GM23338 (cell line): ENCODE measurements at regions not wholly inside any gene's neighbourhood (a gene's known extent, or its start where the extent isn't known, plus 50 kb on each side); places are given as distances from the start of the nearest gene placed in this dataset.

Experiments
- ATAC-seq: fragments of 200-7000 bp; cut with Tn5 transposase; 3 replicates; pipeline ENCODE4 v1.9.1; 2020
- DNase-seq: peaks from one replicate; pipeline ENCODE4 v3.0.0-alpha.2; 2015; ENCODE audit warnings: low spot score
- H2AFZ ChIP-seq: fragments of 200-600 bp; sonication (generic); 2 replicates; pipeline ENCODE4 v1.8.0; 2016; ENCODE audit warnings: antibody characterized with exemption, mild to moderate bottlenecking, moderate library complexity
- H3F3A ChIP-seq: fragments of 200-600 bp; sonication (generic); replicated peaks from 2 replicates; pipeline ENCODE4 v1.8.0; 2017; ENCODE audit warnings: antibody characterized with exemption, mixed run types, low read depth
- H3K27ac ChIP-seq: fragments of 200-600 bp; sonication (generic); 2 replicates; pipeline ENCODE4 v1.6.1; 2016; ENCODE audit warnings: low read depth
- H3K27me3 ChIP-seq: fragments of 200-600 bp; sonication (generic); 2 replicates; pipeline ENCODE4 v1.8.0; 2016; ENCODE audit warnings: mild to moderate bottlenecking, mixed run types, moderate library complexity; ENCODE audit not compliant: insufficient read depth
- H3K36me3 ChIP-seq: fragments of 200-600 bp; sonication (generic); 2 replicates; pipeline ENCODE4 v1.8.0; 2016; ENCODE audit warnings: mild to moderate bottlenecking; ENCODE audit not compliant: insufficient read depth
- H3K4me1 ChIP-seq: fragments of 200-600 bp; sonication (generic); 2 replicates; pipeline ENCODE4 v1.8.0; 2016; ENCODE audit warnings: mild to moderate bottlenecking, moderate library complexity; ENCODE audit not compliant: insufficient read depth
- H3K4me2 ChIP-seq: fragments of 200-600 bp; sonication (generic); 2 replicates; pipeline ENCODE4 v1.7.1; 2017; ENCODE audit warnings: mixed run types
- H3K4me3 ChIP-seq: fragments of 200-600 bp; sonication (generic); 2 replicates; pipeline ENCODE4 v1.6.1; 2016; ENCODE audit warnings: mixed run types
- H3K79me2 ChIP-seq: fragments of 200-600 bp; sonication (generic); replicated peaks from 2 replicates; pipeline ENCODE4 v1.8.0; 2017; ENCODE audit warnings: mild to moderate bottlenecking; ENCODE audit not compliant: insufficient read depth
- H3K9me2 ChIP-seq: fragments of 200-600 bp; sonication (generic); 2 replicates; pipeline ENCODE4 v1.8.0; 2017; ENCODE audit not compliant: insufficient read depth
- H4K20me1 ChIP-seq: fragments of 200-600 bp; sonication (generic); replicated peaks from 2 replicates; pipeline ENCODE4 v1.8.0; 2017; ENCODE audit warnings: mild to moderate bottlenecking; ENCODE audit not compliant: insufficient read depth
- H3K27ac Mint-ChIP-seq: 2 replicates; pipeline ENCODE4 v1.8.0; 2020; ENCODE audit warnings: inconsistent platforms, mild to moderate bottlenecking, moderate library complexity, mixed read lengths
- H3K27me3 Mint-ChIP-seq: 3 replicates; pipeline ENCODE4 v1.8.0; 2022; ENCODE audit warnings: low read depth, mild to moderate bottlenecking, moderate library complexity, mixed read lengths, inconsistent platforms; ENCODE audit not compliant: insufficient read depth, poor library complexity
- H3K36me3 Mint-ChIP-seq: 3 replicates; pipeline ENCODE4 v1.8.0; 2021; ENCODE audit warnings: low read depth, mild to moderate bottlenecking, inconsistent platforms, moderate library complexity, mixed read lengths
- H3K4me1 Mint-ChIP-seq: 3 replicates; pipeline ENCODE4 v1.8.0; 2020; ENCODE audit warnings: mild to moderate bottlenecking, inconsistent platforms, mixed read lengths
- H3K4me3 Mint-ChIP-seq: 3 replicates; pipeline ENCODE4 v1.8.0; 2021; ENCODE audit warnings: moderate library complexity, mild to moderate bottlenecking, inconsistent platforms, mixed read lengths
- H3K9me3 Mint-ChIP-seq: 3 replicates; pipeline ENCODE4 v1.8.0; 2020; ENCODE audit warnings: moderate library complexity, mild to moderate bottlenecking, inconsistent platforms, mixed read lengths
- CREB1 ChIP-seq: fragments of 250-450 bp; sonication (Bioruptor Pico); IDR thresholded peaks from 2 replicates; pipeline ENCODE4 v1.5.0; 2020; ENCODE audit warnings: low read depth, mild to moderate bottlenecking, moderate library complexity
- CTCF ChIP-seq, 2 experiments: fragments of 200-600 bp in 1 of 2; sonication (generic) in 1 of 2; conservative IDR thresholded peaks; 2 replicates each; pipeline versions ENCODE4 v1.5.1 to v1.6.1; 2016 to 2017; ENCODE audit warnings: antibody characterized with exemption in 2 of 2, low read depth in 2 of 2, mild to moderate bottlenecking in 2 of 2, moderate library complexity in 1 of 2
- ETS1 ChIP-seq: IDR thresholded peaks from 2 replicates; pipeline ENCODE4 v1.6.1; 2016; ENCODE audit warnings: antibody characterized with exemption
- EZH2 ChIP-seq: fragments of 200-600 bp; sonication (generic); IDR thresholded peaks from one replicate; pipeline ENCODE4 v1.8.0; 2017; ENCODE audit warnings: antibody characterized with exemption, mild to moderate bottlenecking, low read depth; ENCODE audit not compliant: unreplicated experiment
- POLR2AphosphoS5 ChIP-seq: IDR thresholded peaks from 2 replicates; pipeline ENCODE4 v1.6.1; 2016; ENCODE audit warnings: antibody characterized with exemption, low read depth
- REST ChIP-seq: IDR thresholded peaks from one replicate; pipeline ENCODE4 v1.6.1; 2018; ENCODE audit warnings: antibody characterized with exemption; ENCODE audit not compliant: unreplicated experiment
- ZNF114 ChIP-seq: fragments of 250-450 bp; sonication (Bioruptor Pico); IDR thresholded peaks from 2 replicates; pipeline ENCODE4 v1.5.0; 2020; ENCODE audit warnings: mild to moderate bottlenecking, moderate library complexity
- ZNF331 ChIP-seq: fragments of 250-450 bp; sonication (Bioruptor Pico); IDR thresholded peaks from 2 replicates; pipeline ENCODE4 v1.5.0; 2020; ENCODE audit warnings: low read depth, mild to moderate bottlenecking, moderate library complexity
- ZNF462 ChIP-seq: fragments of 250-450 bp; sonication (Bioruptor Pico); IDR thresholded peaks from 2 replicates; pipeline ENCODE4 v1.5.0; 2020; ENCODE audit warnings: mild to moderate bottlenecking, moderate library complexity

- TF ChIP-seq REST (no peak), CREB1 (CRISPR knock-in tag) (no peak), EZH2 (no peak), CTCF (conservative IDR thresholded peaks at IDR 0.05; ENCODE audit: low read depth in 2 of 2) (no peak)
Observed at GRCh38 chr2:180655393-180655792, 325.0 kb upstream of the UBE2E3 start (continued).

- H3K27ac Mint-ChIP-seq, result no peak overlapping the region
- H3K36me3 Mint-ChIP-seq, result no peaks in the 10 kb centered on the region
- H3K4me2 ChIP-seq, result no peak overlapping the region
- H3K27me3 Mint-ChIP-seq, result peaks cover 2% of the 10 kb centered on the region
- no peaks in the 10 kb centered on the region for H3K79me2 ChIP-seq
- no peaks in the 10 kb centered on the region for H3K9me2 ChIP-seq
- H3K36me3 ChIP-seq, result no peaks in the 10 kb centered on the region
- no peaks in the 10 kb centered on the region for H3K9me3 Mint-ChIP-seq
- H3K4me1 ChIP-seq, result peaks cover 6% of the 10 kb centered on the region
- DNase-seq, result no peak
- no peak overlapping the region for H2AFZ ChIP-seq
- peaks cover 11% of the 10 kb centered on the region; the same call in 2 of the 3 replicates for H3K4me1 Mint-ChIP-seq
- no peaks in the 10 kb centered on the region for H4K20me1 ChIP-seq
- no peak overlapping the region for H3K4me3 Mint-ChIP-seq
- no peak overlapping the region for H3K4me3 ChIP-seq
- H3K27me3 ChIP-seq, result no peaks in the 10 kb centered on the region
- no peak overlapping the region for H3K27ac ChIP-seq
- no peaks in the 10 kb centered on the region for H3F3A ChIP-seq
- ATAC-seq, result no peak
- TF ChIP-seq ETS1, result no peak
- no peak for TF ChIP-seq ZNF114 (CRISPR knock-in tag)
- TF ChIP-seq REST, result no peak
- no peak for TF ChIP-seq ZNF331 (CRISPR knock-in tag)
- no peak for TF ChIP-seq POLR2AphosphoS5
- TF ChIP-seq ZNF462, result no peak
Observed at GRCh38 chr2:180653481-180653880, 326.9 kb upstream of the UBE2E3 start.
